ENCODE measurements at regions not wholly inside any gene's neighbourhood (a gene's known extent, or its start where the extent isn't known, plus 50 kb on each side); places are given as distances from the start of the nearest gene placed in this dataset.

- DNase-seq (ENCODE audit: extremely low spot score), result no peak
- TF ChIP-seq CTCF (IDR thresholded peaks at IDR 0.05; ENCODE audit: control extremely low read depth, extremely low read depth, low read depth, missing control alignments), result no peak
- CTCF ChIA-PET, result no interaction called here
- POLR2A ChIA-PET, result no interaction called here
Observed at GRCh38 chr1:55369474-55369873, 154.3 kb upstream of the USP24 start.

GRCh38 chr1:55368698-55369097 lies 153.5 kb upstream of the USP24 start:
- CTCF ChIA-PET, result no interaction called here
- DNase-seq (ENCODE audit: extremely low spot score), result no peak
- no peak for TF ChIP-seq CTCF (IDR thresholded peaks at IDR 0.05; ENCODE audit: control extremely low read depth, extremely low read depth, low read depth, missing control alignments)
- POLR2A ChIA-PET, result no interaction called here

GRCh38 chr1:55367273-55367672 lies 152.1 kb upstream of the USP24 start:
- no peak for TF ChIP-seq CTCF (IDR thresholded peaks at IDR 0.05; ENCODE audit: control extremely low read depth, extremely low read depth, low read depth, missing control alignments)
- no peak for DNase-seq (ENCODE audit: extremely low spot score)
- ChIA-PET CTCF (no interaction called here), POLR2A (no interaction called here)

- ChIA-PET POLR2A (no interaction called here), CTCF (interaction anchor here (0.9 to 5.4 kb wide), 2 partner anchors 10 to 27 kb away, joined by 4 to 35 read pairs; no protein-coding TSS in a partner anchor)
- TF ChIP-seq CTCF (IDR thresholded peaks at IDR 0.05; ENCODE audit: control extremely low read depth, extremely low read depth, low read depth, missing control alignments), result no peak
- DNase-seq (ENCODE audit: extremely low spot score), result no peak
Observed at GRCh38 chr1:55364216-55364615, 149.1 kb upstream of the USP24 start.

- ChIA-PET POLR2A (no interaction called here), CTCF (interaction anchor here (0.9 to 5.4 kb wide), 2 partner anchors 11 to 26 kb away, joined by 4 to 35 read pairs; no protein-coding TSS in a partner anchor)
- DNase-seq (ENCODE audit: extremely low spot score), result no peak
Observed at GRCh38 chr1:55363268-55363667, 148.1 kb upstream of the USP24 start.

GRCh38 chr1:55362558-55362957 lies 147.4 kb upstream of the USP24 start:
- CTCF ChIA-PET, result interaction anchor here (5.4 kb wide), 1 partner anchor 12 kb away, joined by 35 read pairs; no protein-coding TSS in a partner anchor
- POLR2A ChIA-PET, result no interaction called here
- no peak for DNase-seq (ENCODE audit: extremely low spot score)
- no peak for TF ChIP-seq CTCF (IDR thresholded peaks at IDR 0.05; ENCODE audit: control extremely low read depth, extremely low read depth, low read depth, missing control alignments)

More at GRCh38 chr1:55363268-55363667, 148.1 kb upstream of the USP24 start:
- TF ChIP-seq CTCF (IDR thresholded peaks at IDR 0.05; ENCODE audit: control extremely low read depth, extremely low read depth, low read depth, missing control alignments), result no peak

GRCh38 chr1:55359611-55360010 lies 144.4 kb upstream of the USP24 start:
- ChIA-PET POLR2A (no interaction called here), CTCF (interaction anchor here (1.0 to 5.4 kb wide), 6 partner anchors 10 to 1349 kb away, joined by 3 to 35 read pairs (median 4); no protein-coding TSS in a partner anchor)
- TF ChIP-seq CTCF (IDR thresholded peaks at IDR 0.05; ENCODE audit: control extremely low read depth, extremely low read depth, low read depth, missing control alignments), result no peak
- DNase-seq (ENCODE audit: extremely low spot score), result no peak

Data from GM10248 (cell line).